HG02885 (cell line): ENCODE measurements at regions not wholly inside any gene's neighbourhood (a gene's known extent, or its start where the extent isn't known, plus 50 kb on each side); places are given as distances from the start of the nearest gene placed in this dataset.
"Not testable (repeated sequence)": the region's sequence is repeated elsewhere in the genome, so short reads cannot be mapped to it uniquely, and the experiment has no call there.

Source experiments
- ATAC-seq: cut with Tn5 transposase; IDR thresholded peaks from one replicate; pipeline ENCODE4 v1.9.1; 2021; ENCODE audit warnings: mild to moderate bottlenecking; ENCODE audit not compliant: unreplicated experiment, poor library complexity

GRCh38 chr6:167707686-167708500 is 118.8 kb upstream of the AFDN start:
- ATAC-seq = no peak

- ATAC-seq = no peak
Observed at GRCh38 chr6:167708501-167709094, 118.1 kb upstream of the AFDN start.

GRCh38 chr6:167709196-167709595 is 117.5 kb upstream of the AFDN start:
- no peak for ATAC-seq

GRCh38 chr6:167709776-167710336 is 116.9 kb upstream of the AFDN start:
- ATAC-seq = not testable (repeated sequence)

GRCh38 chr6:167710363-167710920 is 116.3 kb upstream of the AFDN start:
- ATAC-seq = no peak

GRCh38 chr6:167711211-167711610 is 115.5 kb upstream of the AFDN start:
- ATAC-seq = no peak

GRCh38 chr6:167711768-167712730 is 114.7 kb upstream of the AFDN start:
- ATAC-seq = no peak

GRCh38 chr6:167712731-167713475 is 113.8 kb upstream of the AFDN start:
- ATAC-seq = no peak

GRCh38 chr6:167714152-167714551 is 112.6 kb upstream of the AFDN start:
- ATAC-seq = no peak

- no peak for ATAC-seq
Observed at GRCh38 chr6:167717455-167717854, 109.3 kb upstream of the AFDN start.

GRCh38 chr6:167717867-167718266 is 108.8 kb upstream of the AFDN start:
- ATAC-seq = no peak

- no peak for ATAC-seq
Observed at GRCh38 chr6:167719920-167720319, 106.8 kb upstream of the AFDN start.

- ATAC-seq = no peak
Observed at GRCh38 chr6:167720456-167721285, 106.0 kb upstream of the AFDN start.

GRCh38 chr6:167721291-167721690 is 105.4 kb upstream of the AFDN start:
- no peak for ATAC-seq

- ATAC-seq = no peak
Observed at GRCh38 chr6:167722634-167723309, 103.9 kb upstream of the AFDN start.

- no peak for ATAC-seq
Observed at GRCh38 chr6:167726043-167726621, 100.6 kb upstream of the AFDN start.

GRCh38 chr6:167730441-167730840 is 96.3 kb upstream of the AFDN start:
- ATAC-seq = no peak

- no peak for ATAC-seq
Observed at GRCh38 chr6:167731216-167731615, 95.5 kb upstream of the AFDN start.
